ENCODE measurements at regions not wholly inside any gene's neighbourhood (a gene's known extent, or its start where the extent isn't known, plus 50 kb on each side); places are given as distances from the start of the nearest gene placed in this dataset.

- no peaks in the 10 kb centered on the region for H3K4me1 ChIP-seq
- intact Hi-C loops (cut with DNase I; ENCODE audit: low total_unique reads), result no loop called here
- 73 to 92% (median 85%) methylated on average over 2 of the region's 2 CpGs for WGBS, 5 donors
- no peak overlapping the region for H3K27ac ChIP-seq
- no peaks in the 10 kb centered on the region for H3K36me3 ChIP-seq
- DNase-seq, result no peak
- no peak for TF ChIP-seq POLR2AphosphoS5 (IDR thresholded peaks at IDR 0.05)
- no peak for TF ChIP-seq POLR2A (IDR thresholded peaks at IDR 0.05)
- no peak for TF ChIP-seq CTCF (IDR thresholded peaks at IDR 0.05 in 8 of 11, conservative IDR thresholded peaks at IDR 0.05 in 3 of 11)
- H3K4me3 ChIP-seq, result no peak overlapping the region
- no peaks in the 10 kb centered on the region for H3K9me3 ChIP-seq
- no peaks in the 10 kb centered on the region for H3K27me3 ChIP-seq (replicated peaks in 1 of 7)
These were observed 148.1 kb upstream of the HMHB1 start for GRCh38 chr5:143663872-143664271.

- Histone ChIP-seq H3K4me1 (no peaks in the 10 kb centered on the region), H3K9me3 (no peaks in the 10 kb centered on the region), H3K27ac (no peak overlapping the region), H3K27me3 (replicated peaks in 1 of 7) (no peaks in the 10 kb centered on the region), H3K4me3 (no peak overlapping the region), H3K36me3 (no peaks in the 10 kb centered on the region)
- intact Hi-C loops (cut with DNase I; ENCODE audit: low total_unique reads), result no loop called here
- TF ChIP-seq CTCF (IDR thresholded peaks at IDR 0.05 in 8 of 11, conservative IDR thresholded peaks at IDR 0.05 in 3 of 11) (no peak), POLR2A (IDR thresholded peaks at IDR 0.05) (no peak), POLR2AphosphoS5 (IDR thresholded peaks at IDR 0.05) (no peak)
- no peak for DNase-seq
- WGBS, 5 donors, result 81 to 96% (median 86%) methylated on average over 1 of the region's 1 CpG
These were observed 149.9 kb upstream of the HMHB1 start for GRCh38 chr5:143662020-143662419.

- Histone ChIP-seq H3K27me3 (replicated peaks in 1 of 7) (no peaks in the 10 kb centered on the region), H3K27ac (no peak overlapping the region), H3K4me1 (no peaks in the 10 kb centered on the region), H3K4me3 (no peak overlapping the region), H3K36me3 (no peaks in the 10 kb centered on the region), H3K9me3 (no peaks in the 10 kb centered on the region)
- 94 to 100% (median 98%) methylated on average over 2 of the region's 2 CpGs for WGBS, 5 donors
- no peak for TF ChIP-seq POLR2A (IDR thresholded peaks at IDR 0.05)
- no peak for TF ChIP-seq CTCF (IDR thresholded peaks at IDR 0.05 in 8 of 11, conservative IDR thresholded peaks at IDR 0.05 in 3 of 11)
- intact Hi-C loops (cut with DNase I; ENCODE audit: low total_unique reads), result no loop called here
- DNase-seq, result no peak
These were observed 151.3 kb upstream of the HMHB1 start for GRCh38 chr5:143660625-143661024.

- H3K27ac ChIP-seq, result no peak overlapping the region
- no peak for DNase-seq
- no peaks in the 10 kb centered on the region for H3K36me3 ChIP-seq
- TF ChIP-seq CTCF (IDR thresholded peaks at IDR 0.05 in 8 of 11, conservative IDR thresholded peaks at IDR 0.05 in 3 of 11) (no peak), POLR2AphosphoS5 (IDR thresholded peaks at IDR 0.05) (no peak), POLR2A (IDR thresholded peaks at IDR 0.05) (no peak)
- H3K27me3 ChIP-seq (replicated peaks in 1 of 7), result no peaks in the 10 kb centered on the region
- no peaks in the 10 kb centered on the region for H3K9me3 ChIP-seq
- no peaks in the 10 kb centered on the region for H3K4me1 ChIP-seq
- no peak overlapping the region for H3K4me3 ChIP-seq
- 89 to 94% (median 93%) methylated on average over 3 of the region's 3 CpGs for WGBS, 5 donors
- intact Hi-C loops (cut with DNase I; ENCODE audit: low total_unique reads), result no loop called here
These were observed 152.2 kb upstream of the HMHB1 start for GRCh38 chr5:143659599-143660238.

All from spleen (tissue), 11 donors.